ENCODE measurements at regions not wholly inside any gene's neighbourhood (a gene's known extent, or its start where the extent isn't known, plus 50 kb on each side); places are given as distances from the start of the nearest gene placed in this dataset.

DNA sequence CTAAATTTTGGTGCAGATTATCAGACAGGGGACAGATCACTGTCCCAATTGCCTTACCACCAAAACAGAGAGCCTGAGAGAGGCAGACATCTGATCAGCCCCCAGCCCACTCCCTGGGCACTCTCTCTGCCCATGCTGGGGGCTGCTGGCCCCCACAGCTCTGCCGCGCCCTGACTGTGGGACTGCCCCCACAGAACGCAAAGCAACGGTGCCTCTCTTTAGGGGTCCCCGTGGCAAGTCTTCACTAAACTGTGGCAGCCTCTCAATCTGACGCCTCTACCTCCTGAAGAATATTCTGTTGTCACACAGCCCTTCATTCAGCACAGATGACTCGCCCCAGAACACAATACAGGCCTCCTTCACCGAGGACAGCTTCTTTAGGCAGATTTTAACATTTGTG is 197.4 kb downstream of the ERCC6L2 start:
- TF ChIP-seq EZH2 (IDR thresholded peaks at IDR 0.05; ENCODE audit: borderline replicate concordance, insufficient read depth, low read length, poor library complexity, severe bottlenecking) (no peak), RAD21 (conservative IDR thresholded peaks at IDR 0.05) (no peak)

Measured in neural cell (in vitro differentiated cells).